HepG2 (cell line): ENCODE measurements at regions not wholly inside any gene's neighbourhood (a gene's known extent, or its start where the extent isn't known, plus 50 kb on each side); places are given as distances from the start of the nearest gene placed in this dataset.

Experiments
- ATAC-seq: fragments of 200-7000 bp; cut with Tn5 transposase; 3 replicates; pipeline ENCODE4 v1.9.1; 2020; ENCODE audit warnings: mild to moderate bottlenecking, moderate library complexity
- BruUV-seq: library from RNA; stranded (reverse); fragments of 400-500 nt; replicated peaks from 2 replicates; lab custom pipeline; 2021; lab: Mats Ljungman, UMichigan
- CTCF ChIA-PET: fragments of 300-600 bp; formaldehyde crosslinking; extraction: SDS; loops from one replicate; lab custom pipeline; 2021; ENCODE audit warnings: low total read pairs, inconsistent platforms, low intra/inter-chr PET ratio; lab: Yijun Ruan, JAX
- POLR2A ChIA-PET: fragments of 350-600 bp; sonication (Branson Sonifier 250); formaldehyde crosslinking; loops from one replicate; lab custom pipeline; 2020; ENCODE audit warnings: antibody characterized with exemption, inconsistent platforms; lab: Yijun Ruan, JAX
- DNase-seq: peaks from one replicate; pipeline ENCODE4 v3.0.0-alpha.2; 2015; ENCODE audit warnings: low spot score
- FAIRE-seq: peaks from 3 replicates; lab custom pipeline; 2011; peaks lifted over from hg19 to GRCh38; lab: Jason Lieb, UNC
- H2AFZ ChIP-seq: one replicate; pipeline ENCODE4 v1.6.1; 2011; ENCODE audit warnings: low read length, inconsistent platforms
- H3K27ac ChIP-seq: fragments of 300-600 bp; 3 replicates; pipeline ENCODE4 v1.8.0; 2011; ENCODE audit warnings: mixed run types, mild to moderate bottlenecking, mixed read lengths, low read length, inconsistent platforms; ENCODE audit not compliant: insufficient read depth; ENCODE audit errors: extremely low read length
- H3K27me3 ChIP-seq, 2 experiments: fragments of 200-600 bp in 1 of 2; 2 replicates in 1 of 2; 3 replicates in 1 of 2; pipeline versions ENCODE4 v1.6.0 to v1.8.0; 2011; ENCODE audit warnings: low read length in 2 of 2, mild to moderate bottlenecking in 2 of 2, moderate library complexity in 2 of 2, inconsistent platforms in 1 of 2; ENCODE audit not compliant: insufficient read depth in 2 of 2, control insufficient read depth in 1 of 2
- H3K36me3 ChIP-seq, 2 experiments: fragments of 200-600 bp in 1 of 2; replicated peaks in 1 of 2; 2 replicates in 1 of 2; 3 replicates in 1 of 2; pipeline versions ENCODE4 v1.5.1 to v1.8.0; 2011; ENCODE audit warnings: low read length in 2 of 2, inconsistent platforms in 1 of 2; ENCODE audit not compliant: insufficient read depth in 2 of 2, control insufficient read depth in 1 of 2
- H3K4me1 ChIP-seq: 2 replicates; pipeline ENCODE4 v1.5.1; 2012; ENCODE audit warnings: low read length, inconsistent platforms; ENCODE audit not compliant: insufficient read depth
- H3K4me2 ChIP-seq: 2 replicates; pipeline ENCODE4 v1.6.0; 2011; ENCODE audit warnings: low read depth, low read length, inconsistent platforms
- H3K4me3 ChIP-seq, 3 experiments: fragments of 200-600 bp in 1 of 3; sonication (generic), shearing (Covaris generic) in 1 of 3; replicated peaks in 1 of 3; 2 replicates each; pipeline ENCODE4 v1.5.1; 2011 to 2016; ENCODE audit warnings: low read length in 3 of 3, inconsistent platforms in 2 of 3, low read depth in 2 of 3, mild to moderate bottlenecking in 2 of 3, control low read depth in 1 of 3, mixed read lengths in 1 of 3; ENCODE audit not compliant: insufficient read depth in 1 of 3
- H3K79me2 ChIP-seq: one replicate; pipeline ENCODE4 v1.6.1; 2011; ENCODE audit warnings: low read length, inconsistent platforms; ENCODE audit not compliant: insufficient read depth
- H3K9ac ChIP-seq: 2 replicates; pipeline ENCODE4 v1.6.0; 2011; ENCODE audit warnings: mild to moderate bottlenecking, low read depth, low read length, inconsistent platforms; ENCODE audit not compliant: insufficient read depth
- H3K9me3 ChIP-seq: 2 replicates; pipeline ENCODE4 v1.5.1; 2012; ENCODE audit warnings: mild to moderate bottlenecking, low read length
- H4K20me1 ChIP-seq: 2 replicates; pipeline ENCODE4 v1.6.0; 2011; ENCODE audit warnings: inconsistent platforms, mild to moderate bottlenecking, low read length, moderate library complexity; ENCODE audit not compliant: insufficient read depth
- FOXP4 ChIP-seq: sonication (generic); formaldehyde crosslinking; IDR thresholded peaks from 2 replicates; pipeline ENCODE4 v1.4.0; 2020; ENCODE audit warnings: missing genetic modification reagents
- GTF2F1 ChIP-seq: fragments of 150-350 bp; IDR thresholded peaks from 2 replicates; pipeline ENCODE4 v1.6.1; 2014; ENCODE audit warnings: low read length
- KDM4B ChIP-seq: sonication (generic); formaldehyde crosslinking; IDR thresholded peaks from 2 replicates; pipeline ENCODE4 v1.4.0; 2020; ENCODE audit warnings: missing genetic modification reagents
- MLLT10 ChIP-seq: sonication (generic); formaldehyde crosslinking; IDR thresholded peaks from 2 replicates; pipeline ENCODE4 v1.4.0; 2020; ENCODE audit warnings: missing genetic modification reagents
- ZKSCAN5 ChIP-seq: sonication (generic); formaldehyde crosslinking; IDR thresholded peaks from 2 replicates; pipeline ENCODE4 v1.5.1; 2020; ENCODE audit warnings: mild to moderate bottlenecking, missing genetic modification reagents
- ZMAT3 ChIP-seq: sonication (generic); formaldehyde crosslinking; conservative IDR thresholded peaks from 2 replicates; pipeline ENCODE4 v1.7.0; 2021; ENCODE audit warnings: missing genetic modification reagents
- ZNF12 ChIP-seq: sonication (generic); formaldehyde crosslinking; IDR thresholded peaks from 2 replicates; pipeline ENCODE4 v1.5.0; 2020; ENCODE audit warnings: missing genetic modification reagents
- ZNF550 ChIP-seq: sonication (generic); formaldehyde crosslinking; IDR thresholded peaks from 2 replicates; pipeline ENCODE4 v1.4.0; 2020; ENCODE audit warnings: mild to moderate bottlenecking, missing genetic modification reagents, borderline replicate concordance
- WGBS: methylation state at CpG from one replicate; pipeline ENCODE4 v1.1.6; 2017; ENCODE audit warnings: low lambda C conversion rate; 5-methylcytosine and 5-hydroxymethylcytosine counted together
- in situ Hi-C: cut with HindIII; loops from 2 replicates; pipeline ENCODE4 v1.10.0; 2017; ENCODE audit warnings: low pct_unique_long_range_greater_than_20kb; ENCODE audit not compliant: extremely low pct_ligation_motif_present
- intact Hi-C: fragments of 100-400 bp; cut with micrococcal nuclease; formaldehyde crosslinking; loops from one replicate; pipeline ENCODE4 v1.10.0; 2022; ENCODE audit not compliant: unreplicated experiment
- TF ChIP-seq, protein P1 (sequence below): sonication (generic); formaldehyde crosslinking; IDR thresholded peaks from 2 replicates; pipeline ENCODE4 v1.9.0; 2021; ENCODE audit warnings: mild to moderate bottlenecking, missing genetic modification reagents
- TF ChIP-seq, protein P2 (sequence below): fragments of 450-650 bp; IDR thresholded peaks from 2 replicates; pipeline ENCODE4 v1.6.1; 2017; ENCODE audit warnings: mild to moderate bottlenecking
- TF ChIP-seq, protein P3 (sequence below): sonication (generic); formaldehyde crosslinking; IDR thresholded peaks from 2 replicates; pipeline ENCODE4 v1.4.0; 2020; ENCODE audit warnings: mild to moderate bottlenecking, low read depth, missing genetic modification reagents

DNA sequence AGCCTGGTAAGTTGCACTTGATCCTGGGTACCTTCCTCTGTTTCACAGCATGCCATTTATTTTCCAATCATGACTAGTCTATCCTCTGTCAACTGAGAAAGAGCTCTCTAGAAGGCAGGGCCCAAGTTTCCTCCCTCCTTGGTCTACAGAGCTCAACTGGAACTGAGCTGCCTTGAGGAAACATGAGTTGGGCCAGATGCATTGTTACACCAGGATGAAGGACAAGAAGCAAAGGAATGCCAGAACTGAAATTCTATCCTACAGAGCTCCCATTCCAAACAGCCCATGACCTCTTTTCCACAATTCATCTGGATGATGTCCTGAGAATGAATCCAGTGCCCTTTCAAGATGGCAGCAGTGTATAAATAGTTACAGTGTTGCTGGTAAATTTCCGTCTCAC lies 66.7 kb upstream of the E2F3 start (continued):
- TF ChIP-seq, protein P1, sequence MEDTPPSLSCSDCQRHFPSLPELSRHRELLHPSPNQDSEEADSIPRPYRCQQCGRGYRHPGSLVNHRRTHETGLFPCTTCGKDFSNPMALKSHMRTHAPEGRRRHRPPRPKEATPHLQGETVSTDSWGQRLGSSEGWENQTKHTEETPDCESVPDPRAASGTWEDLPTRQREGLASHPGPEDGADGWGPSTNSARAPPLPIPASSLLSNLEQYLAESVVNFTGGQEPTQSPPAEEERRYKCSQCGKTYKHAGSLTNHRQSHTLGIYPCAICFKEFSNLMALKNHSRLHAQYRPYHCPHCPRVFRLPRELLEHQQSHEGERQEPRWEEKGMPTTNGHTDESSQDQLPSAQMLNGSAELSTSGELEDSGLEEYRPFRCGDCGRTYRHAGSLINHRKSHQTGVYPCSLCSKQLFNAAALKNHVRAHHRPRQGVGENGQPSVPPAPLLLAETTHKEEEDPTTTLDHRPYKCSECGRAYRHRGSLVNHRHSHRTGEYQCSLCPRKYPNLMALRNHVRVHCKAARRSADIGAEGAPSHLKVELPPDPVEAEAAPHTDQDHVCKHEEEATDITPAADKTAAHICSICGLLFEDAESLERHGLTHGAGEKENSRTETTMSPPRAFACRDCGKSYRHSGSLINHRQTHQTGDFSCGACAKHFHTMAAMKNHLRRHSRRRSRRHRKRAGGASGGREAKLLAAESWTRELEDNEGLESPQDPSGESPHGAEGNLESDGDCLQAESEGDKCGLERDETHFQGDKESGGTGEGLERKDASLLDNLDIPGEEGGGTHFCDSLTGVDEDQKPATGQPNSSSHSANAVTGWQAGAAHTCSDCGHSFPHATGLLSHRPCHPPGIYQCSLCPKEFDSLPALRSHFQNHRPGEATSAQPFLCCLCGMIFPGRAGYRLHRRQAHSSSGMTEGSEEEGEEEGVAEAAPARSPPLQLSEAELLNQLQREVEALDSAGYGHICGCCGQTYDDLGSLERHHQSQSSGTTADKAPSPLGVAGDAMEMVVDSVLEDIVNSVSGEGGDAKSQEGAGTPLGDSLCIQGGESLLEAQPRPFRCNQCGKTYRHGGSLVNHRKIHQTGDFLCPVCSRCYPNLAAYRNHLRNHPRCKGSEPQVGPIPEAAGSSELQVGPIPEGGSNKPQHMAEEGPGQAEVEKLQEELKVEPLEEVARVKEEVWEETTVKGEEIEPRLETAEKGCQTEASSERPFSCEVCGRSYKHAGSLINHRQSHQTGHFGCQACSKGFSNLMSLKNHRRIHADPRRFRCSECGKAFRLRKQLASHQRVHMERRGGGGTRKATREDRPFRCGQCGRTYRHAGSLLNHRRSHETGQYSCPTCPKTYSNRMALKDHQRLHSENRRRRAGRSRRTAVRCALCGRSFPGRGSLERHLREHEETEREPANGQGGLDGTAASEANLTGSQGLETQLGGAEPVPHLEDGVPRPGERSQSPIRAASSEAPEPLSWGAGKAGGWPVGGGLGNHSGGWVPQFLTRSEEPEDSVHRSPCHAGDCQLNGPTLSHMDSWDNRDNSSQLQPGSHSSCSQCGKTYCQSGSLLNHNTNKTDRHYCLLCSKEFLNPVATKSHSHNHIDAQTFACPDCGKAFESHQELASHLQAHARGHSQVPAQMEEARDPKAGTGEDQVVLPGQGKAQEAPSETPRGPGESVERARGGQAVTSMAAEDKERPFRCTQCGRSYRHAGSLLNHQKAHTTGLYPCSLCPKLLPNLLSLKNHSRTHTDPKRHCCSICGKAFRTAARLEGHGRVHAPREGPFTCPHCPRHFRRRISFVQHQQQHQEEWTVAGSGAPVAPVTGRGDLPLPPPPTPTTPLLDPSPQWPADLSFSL = no peak
- TF ChIP-seq, protein P2, sequence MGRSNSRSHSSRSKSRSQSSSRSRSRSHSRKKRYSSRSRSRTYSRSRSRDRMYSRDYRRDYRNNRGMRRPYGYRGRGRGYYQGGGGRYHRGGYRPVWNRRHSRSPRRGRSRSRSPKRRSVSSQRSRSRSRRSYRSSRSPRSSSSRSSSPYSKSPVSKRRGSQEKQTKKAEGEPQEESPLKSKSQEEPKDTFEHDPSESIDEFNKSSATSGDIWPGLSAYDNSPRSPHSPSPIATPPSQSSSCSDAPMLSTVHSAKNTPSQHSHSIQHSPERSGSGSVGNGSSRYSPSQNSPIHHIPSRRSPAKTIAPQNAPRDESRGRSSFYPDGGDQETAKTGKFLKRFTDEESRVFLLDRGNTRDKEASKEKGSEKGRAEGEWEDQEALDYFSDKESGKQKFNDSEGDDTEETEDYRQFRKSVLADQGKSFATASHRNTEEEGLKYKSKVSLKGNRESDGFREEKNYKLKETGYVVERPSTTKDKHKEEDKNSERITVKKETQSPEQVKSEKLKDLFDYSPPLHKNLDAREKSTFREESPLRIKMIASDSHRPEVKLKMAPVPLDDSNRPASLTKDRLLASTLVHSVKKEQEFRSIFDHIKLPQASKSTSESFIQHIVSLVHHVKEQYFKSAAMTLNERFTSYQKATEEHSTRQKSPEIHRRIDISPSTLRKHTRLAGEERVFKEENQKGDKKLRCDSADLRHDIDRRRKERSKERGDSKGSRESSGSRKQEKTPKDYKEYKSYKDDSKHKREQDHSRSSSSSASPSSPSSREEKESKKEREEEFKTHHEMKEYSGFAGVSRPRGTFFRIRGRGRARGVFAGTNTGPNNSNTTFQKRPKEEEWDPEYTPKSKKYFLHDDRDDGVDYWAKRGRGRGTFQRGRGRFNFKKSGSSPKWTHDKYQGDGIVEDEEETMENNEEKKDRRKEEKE = no peak
- TF ChIP-seq ZKSCAN5 = no peak

DNA sequence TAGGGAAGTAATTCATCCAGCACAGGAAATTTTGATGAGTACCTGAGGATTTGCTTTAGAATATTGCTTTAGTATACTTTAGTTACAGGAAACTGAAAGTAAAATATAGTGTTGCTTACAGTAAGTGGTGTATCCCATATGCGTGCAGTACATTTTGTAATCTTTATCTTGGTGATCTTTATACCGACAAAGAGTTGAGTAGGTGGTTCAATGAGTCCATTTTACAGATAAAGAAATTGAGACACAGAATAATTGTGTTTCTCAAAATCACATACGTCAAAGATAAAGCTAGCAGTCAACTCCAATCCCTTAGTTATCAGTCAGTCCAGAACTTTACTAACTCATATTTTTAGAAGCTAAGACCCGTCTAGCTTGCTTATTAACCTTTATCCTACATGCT lies 65.8 kb upstream of the E2F3 start:
- no peak overlapping the region for H2AFZ ChIP-seq
- no peak for FAIRE-seq
- peaks cover 0 to 10% of the 10 kb centered on the region in 2 experiments; a peak in 2 of 5 replicates for H3K27me3 ChIP-seq
- no peak overlapping the region for H3K4me2 ChIP-seq
- BruUV-seq = no TSS peak
- H4K20me1 ChIP-seq = no peaks in the 10 kb centered on the region
- no peak overlapping the region for H3K27ac ChIP-seq
- no peaks in the 10 kb centered on the region for H3K79me2 ChIP-seq
- H3K9ac ChIP-seq = no peak overlapping the region
- DNase-seq = no peak
- H3K4me3 ChIP-seq = no peak overlapping the region
- intact Hi-C loops (no loop called here), in situ Hi-C loops (no loop called here)
- no peak for ATAC-seq
- no peaks in the 10 kb centered on the region for H3K4me1 ChIP-seq
- CTCF ChIA-PET = no interaction called here
- H3K9me3 ChIP-seq = no peaks in the 10 kb centered on the region
- POLR2A ChIA-PET = no interaction called here
- no peaks in the 10 kb centered on the region; a peak in 1 of 5 replicates for H3K36me3 ChIP-seq
- 11% methylated on average over 4 of the region's 4 CpGs for WGBS
- no peak for TF ChIP-seq FOXP4 (CRISPR knock-in tag)
- no peak for TF ChIP-seq MLLT10 (CRISPR knock-in tag)
- TF ChIP-seq KDM4B (CRISPR knock-in tag) = no peak
- TF ChIP-seq ZNF550 (CRISPR knock-in tag) = no peak
- TF ChIP-seq ZMAT3 (CRISPR knock-in tag) = no peak
- no peak for TF ChIP-seq GTF2F1
- TF ChIP-seq ZNF12 = no peak
- TF ChIP-seq, protein P3, sequence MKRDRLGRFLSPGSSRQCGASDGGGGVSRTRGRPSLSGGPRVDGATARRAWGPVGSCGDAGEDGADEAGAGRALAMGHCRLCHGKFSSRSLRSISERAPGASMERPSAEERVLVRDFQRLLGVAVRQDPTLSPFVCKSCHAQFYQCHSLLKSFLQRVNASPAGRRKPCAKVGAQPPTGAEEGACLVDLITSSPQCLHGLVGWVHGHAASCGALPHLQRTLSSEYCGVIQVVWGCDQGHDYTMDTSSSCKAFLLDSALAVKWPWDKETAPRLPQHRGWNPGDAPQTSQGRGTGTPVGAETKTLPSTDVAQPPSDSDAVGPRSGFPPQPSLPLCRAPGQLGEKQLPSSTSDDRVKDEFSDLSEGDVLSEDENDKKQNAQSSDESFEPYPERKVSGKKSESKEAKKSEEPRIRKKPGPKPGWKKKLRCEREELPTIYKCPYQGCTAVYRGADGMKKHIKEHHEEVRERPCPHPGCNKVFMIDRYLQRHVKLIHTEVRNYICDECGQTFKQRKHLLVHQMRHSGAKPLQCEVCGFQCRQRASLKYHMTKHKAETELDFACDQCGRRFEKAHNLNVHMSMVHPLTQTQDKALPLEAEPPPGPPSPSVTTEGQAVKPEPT (CRISPR knock-in tag) = no peak
